Cerebellar cortex (tissue), 1 donor: ENCODE measurements at regions not wholly inside any gene's neighbourhood (a gene's known extent, or its start where the extent isn't known, plus 50 kb on each side); places are given as distances from the start of the nearest gene placed in this dataset.

ENCODE experiments used
- DNase-seq: peaks from one replicate; pipeline ENCODE4 v3.0.0-alpha.2; 2015; ENCODE audit warnings: low spot score

DNA sequence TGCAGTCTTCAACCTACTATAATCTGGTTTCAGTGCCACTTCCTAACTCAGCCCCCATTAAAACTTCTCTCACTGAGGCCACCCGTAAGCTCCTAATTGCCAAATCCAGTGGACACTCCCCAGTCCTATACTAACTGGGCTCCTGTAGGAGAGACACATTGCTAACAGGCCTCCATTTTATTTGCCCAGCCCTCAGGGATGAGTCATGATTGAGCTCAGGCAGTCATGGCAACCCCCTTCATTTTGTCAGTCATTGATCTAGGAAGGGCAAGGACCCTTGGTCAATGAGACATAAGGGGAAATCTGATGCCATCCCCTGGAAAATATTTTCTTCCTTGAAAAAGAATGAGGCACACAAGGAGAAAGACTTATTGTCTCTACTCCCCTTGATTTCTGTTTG lies 70.1 kb upstream of the HIF1A start:
- no peak for DNase-seq

GRCh38 chr14:61627612-61628011 lies 67.7 kb upstream of the HIF1A start:
- DNase-seq = no peak

- DNase-seq = no peak
Observed at GRCh38 chr14:61628016-61628725, 67.1 kb upstream of the HIF1A start.

- DNase-seq = no peak
Observed at GRCh38 chr14:61630399-61631044, 64.8 kb upstream of the HIF1A start.

DNA sequence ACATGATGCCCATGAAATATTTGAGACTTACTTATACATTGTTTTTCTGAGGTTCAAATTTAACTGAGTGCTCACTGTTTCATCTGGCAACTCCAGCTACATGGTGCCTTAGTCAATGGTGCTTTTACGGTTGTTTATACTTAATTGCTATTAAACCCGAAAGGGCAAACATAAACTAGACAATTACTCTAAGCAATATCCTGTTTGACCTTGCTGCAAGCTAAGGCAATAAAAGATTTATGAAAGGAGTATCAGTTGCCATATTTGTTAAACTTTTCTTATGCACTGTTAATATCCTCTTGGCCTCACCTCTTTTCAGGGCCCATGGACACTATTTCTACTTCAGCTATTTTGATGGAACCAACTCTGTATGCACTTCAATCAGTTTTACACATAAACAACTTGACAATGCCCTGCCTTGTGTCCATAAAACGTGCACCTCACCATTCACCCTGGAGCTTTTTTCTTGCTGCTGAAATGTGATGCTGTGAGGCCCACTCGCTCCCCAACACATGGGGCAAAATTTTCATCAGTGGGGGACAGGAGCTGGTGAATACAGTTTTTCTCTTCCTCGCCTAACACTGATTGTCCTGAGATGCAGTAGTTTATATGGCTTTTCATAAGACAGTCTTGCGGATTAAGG lies 64.1 kb upstream of the HIF1A start:
- DNase-seq = no peak

- DNase-seq = no peak
Observed at GRCh38 chr14:61632401-61632800, 62.9 kb upstream of the HIF1A start.

- no peak for DNase-seq
Observed at GRCh38 chr14:61632807-61633206, 62.5 kb upstream of the HIF1A start.

GRCh38 chr14:61636291-61636690 lies 59.0 kb upstream of the HIF1A start:
- DNase-seq = no peak

GRCh38 chr14:61636779-61637178 lies 58.5 kb upstream of the HIF1A start:
- no peak for DNase-seq

GRCh38 chr14:61638595-61639387 lies 56.5 kb upstream of the HIF1A start:
- no peak for DNase-seq

- DNase-seq = no peak
Observed at GRCh38 chr14:61640158-61641136, 54.9 kb upstream of the HIF1A start.

DNA sequence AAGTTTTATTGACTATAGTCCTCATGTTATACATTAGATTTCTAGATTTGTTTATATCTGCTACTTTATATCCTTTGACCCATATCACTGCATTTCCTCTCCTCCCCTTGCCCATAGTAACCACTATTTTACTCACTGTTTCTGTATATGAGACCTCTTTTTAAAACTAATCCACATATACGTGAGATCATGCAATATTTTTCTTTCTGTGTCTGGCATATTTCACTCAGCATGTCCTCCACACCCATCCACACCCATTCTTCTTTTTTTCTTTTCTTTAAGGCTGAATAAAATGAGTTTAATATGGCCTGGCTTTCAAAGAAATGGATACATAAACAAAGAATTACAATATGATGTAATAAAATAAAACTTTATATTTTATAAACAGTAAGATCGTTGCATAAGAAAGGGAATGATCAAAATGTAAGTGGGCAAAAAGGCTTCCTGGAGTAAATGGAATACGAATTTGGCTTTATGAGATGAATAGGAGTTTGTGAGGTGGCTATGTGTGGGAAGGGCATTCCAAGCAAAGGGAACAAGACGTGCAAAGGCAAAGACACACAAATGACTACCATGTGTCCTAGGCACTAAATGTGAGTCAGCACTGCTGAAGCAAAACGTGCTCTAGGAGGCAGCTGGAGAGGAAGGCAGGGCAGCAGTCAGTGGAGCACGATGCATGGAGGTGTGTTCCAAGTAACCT lies 53.2 kb upstream of the HIF1A start:
- no peak for DNase-seq

- no peak for DNase-seq
Observed at GRCh38 chr14:61642614-61642982, 52.7 kb upstream of the HIF1A start.

DNA sequence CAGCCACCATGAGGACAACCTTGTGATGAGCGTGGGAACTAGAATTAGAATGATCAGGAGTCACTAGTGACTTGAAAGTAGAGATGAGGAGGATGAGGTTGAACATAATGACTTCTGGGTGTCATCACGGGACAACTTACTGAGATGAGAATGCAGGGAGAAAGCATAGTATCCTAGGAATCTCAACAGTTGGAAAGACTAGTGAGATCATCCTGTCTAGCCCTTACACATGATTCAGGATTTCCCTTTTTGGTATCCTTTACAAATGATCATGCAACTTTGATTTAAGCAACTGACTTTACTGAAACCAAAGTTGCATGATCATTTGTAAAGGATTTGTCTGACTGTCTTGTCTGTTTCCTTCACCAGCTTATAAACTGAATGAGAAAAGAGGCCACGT lies 51.8 kb upstream of the HIF1A start:
- DNase-seq = no peak

- DNase-seq = no peak
Observed at GRCh38 chr14:61644175-61644574, 51.1 kb upstream of the HIF1A start.

- DNase-seq = peak; percentile 80
Observed at GRCh38 chr14:61644834-61645233, 50.5 kb upstream of the HIF1A start.

DNA sequence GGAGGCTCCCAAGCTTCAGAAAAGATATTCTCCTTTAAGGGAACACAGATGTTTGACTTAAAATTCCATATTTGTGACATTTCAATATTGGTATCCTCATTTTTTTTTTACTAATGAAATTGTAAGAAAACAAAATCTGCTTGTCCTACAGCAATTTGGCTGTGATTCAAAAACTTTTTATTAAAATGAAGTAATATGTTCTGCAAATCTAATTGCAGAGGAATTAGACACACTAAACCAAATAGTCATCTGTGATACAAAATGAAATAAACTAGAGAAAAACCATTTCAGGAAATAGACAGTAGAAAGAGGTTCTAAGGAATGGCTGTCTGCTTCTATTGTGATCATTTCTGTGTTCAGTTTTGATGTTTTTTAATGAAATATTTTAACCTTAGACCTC lies 50.1 kb upstream of the HIF1A start:
- no peak for DNase-seq
